ENCODE measurements at regions not wholly inside any gene's neighbourhood (a gene's known extent, or its start where the extent isn't known, plus 50 kb on each side); places are given as distances from the start of the nearest gene placed in this dataset.

GRCh38 chr15:85976986-85977385 lies 102.7 kb upstream of the AGBL1 start:
- TF ChIP-seq CTCF (IDR thresholded peaks at IDR 0.05) (no peak), POLR2A (IDR thresholded peaks at IDR 0.05) (no peak)

Data from right lobe of liver (tissue), 4 donors.